IMR-90 (cell line): ENCODE measurements at regions not wholly inside any gene's neighbourhood (a gene's known extent, or its start where the extent isn't known, plus 50 kb on each side); places are given as distances from the start of the nearest gene placed in this dataset.

Source experiments
- CTCF ChIP-seq: conservative IDR thresholded peaks from 2 replicates; pipeline ENCODE4 v1.5.1; 2012; ENCODE audit warnings: mild to moderate bottlenecking, low read depth, low read length, improper control_type of control experiment
- MXI1 ChIP-seq: IDR thresholded peaks from 2 replicates; pipeline ENCODE4 v1.6.1; 2012; ENCODE audit warnings: low read depth, mild to moderate bottlenecking, low read length, moderate library complexity, borderline replicate concordance
- POLR2A ChIP-seq: IDR thresholded peaks from 2 replicates; pipeline ENCODE4 v1.6.1; 2012; ENCODE audit warnings: mild to moderate bottlenecking, low read depth, low read length
- SMC3 ChIP-seq: fragments of 150-350 bp; IDR thresholded peaks from 2 replicates; pipeline ENCODE4 v1.6.1; 2016; ENCODE audit warnings: low read depth, mild to moderate bottlenecking, antibody characterized with exemption, low read length, moderate library complexity

GRCh38 chr12:62001424-62001823, 258.8 kb upstream of the USP15 start:
- TF ChIP-seq CTCF = no peak
- TF ChIP-seq POLR2A = no peak
- no peak for TF ChIP-seq MXI1
- TF ChIP-seq SMC3 = no peak
